PC-9 (cell line): ENCODE measurements at regions not wholly inside any gene's neighbourhood (a gene's known extent, or its start where the extent isn't known, plus 50 kb on each side); places are given as distances from the start of the nearest gene placed in this dataset.

Source experiments
- BruUV-seq: library from RNA; stranded (reverse); fragments of 400-500 nt; replicated peaks from 2 replicates; lab custom pipeline; 2021; lab: Mats Ljungman, UMichigan
- CTCF ChIA-PET: fragments of 300-600 bp; sonication (Branson Sonifier 250); formaldehyde crosslinking; loops from one replicate; lab custom pipeline; 2022; ENCODE audit warnings: antibody characterized with exemption; lab: Charles Lee
- POLR2A ChIA-PET: fragments of 300-600 bp; sonication (Branson Sonifier 250); formaldehyde crosslinking; loops from one replicate; lab custom pipeline; 2022; ENCODE audit warnings: antibody characterized with exemption; ENCODE audit not compliant: unreplicated experiment; lab: Charles Lee
- DNase-seq, 2 experiments: peaks; one replicate each; pipeline versions ENCODE4 v3.0.0 to v3.0.0-alpha.2; 2015 to 2022; ENCODE audit warnings: mixed read lengths in 1 of 2
- H2AFZ ChIP-seq: fragments of 200-600 bp; sonication (generic); 2 replicates; pipeline ENCODE4 v1.8.1; 2017; ENCODE audit warnings: antibody characterized with exemption
- H3F3A ChIP-seq: fragments of 200-600 bp; sonication (generic); 2 replicates; pipeline ENCODE4 v1.8.1; 2017; ENCODE audit warnings: antibody characterized with exemption, mild to moderate bottlenecking, low read depth; ENCODE audit not compliant: insufficient read depth
- H3K27ac ChIP-seq: fragments of 200-600 bp; sonication (generic); 2 replicates; pipeline ENCODE4 v1.6.1; 2016; ENCODE audit warnings: mixed run types
- H3K27me3 ChIP-seq: fragments of 200-600 bp; sonication (generic); 2 replicates; pipeline ENCODE4 v1.6.1; 2016; ENCODE audit warnings: low read depth, mixed run types; ENCODE audit not compliant: insufficient read depth
- H3K36me3 ChIP-seq: fragments of 200-600 bp; sonication (generic); 2 replicates; pipeline ENCODE4 v1.6.1; 2016; ENCODE audit warnings: low read depth, mixed run types
- H3K4me1 ChIP-seq: fragments of 200-600 bp; sonication (generic); replicated peaks from 2 replicates; pipeline ENCODE4 v1.6.1; 2016; ENCODE audit warnings: mixed run types; ENCODE audit not compliant: insufficient read depth
- H3K4me2 ChIP-seq: fragments of 200-600 bp; sonication (generic); 2 replicates; pipeline ENCODE4 v1.6.1; 2017; ENCODE audit warnings: mixed run types
- H3K4me3 ChIP-seq: fragments of 200-600 bp; sonication (generic); 2 replicates; pipeline ENCODE4 v1.6.1; 2016; ENCODE audit warnings: mixed run types
- H3K79me2 ChIP-seq: fragments of 200-600 bp; sonication (generic); 2 replicates; pipeline ENCODE4 v1.6.1; 2017; ENCODE audit warnings: low read depth, mixed run types
- H3K9me2 ChIP-seq: fragments of 200-600 bp; sonication (generic); 2 replicates; pipeline ENCODE4 v1.8.1; 2017; ENCODE audit warnings: mild to moderate bottlenecking; ENCODE audit not compliant: insufficient read depth
- H3K9me3 ChIP-seq: fragments of 200-600 bp; sonication (generic); 2 replicates; pipeline ENCODE4 v1.8.1; 2016; ENCODE audit warnings: low read depth; ENCODE audit not compliant: insufficient read depth
- H4K20me1 ChIP-seq: fragments of 200-600 bp; sonication (generic); 2 replicates; pipeline ENCODE4 v1.8.1; 2017; ENCODE audit not compliant: insufficient read depth
- CTCF ChIP-seq: fragments of 200-600 bp; sonication (generic); conservative IDR thresholded peaks from 2 replicates; pipeline ENCODE4 v1.6.1; 2017; ENCODE audit warnings: mixed run types, antibody characterized with exemption, mild to moderate bottlenecking, moderate library complexity
- EZH2 ChIP-seq: fragments of 200-600 bp; sonication (generic); IDR thresholded peaks from 2 replicates; pipeline ENCODE4 v1.8.0; 2017; ENCODE audit warnings: antibody characterized with exemption, low read depth
- intact Hi-C: fragments of 100-400 bp; cut with micrococcal nuclease; formaldehyde crosslinking; loops from one replicate; pipeline ENCODE4 v1.10.0; 2022; ENCODE audit not compliant: unreplicated experiment

- intact Hi-C loops = no loop called here
- peak; percentile 1 to 84 for DNase-seq
- POLR2A ChIA-PET = interaction anchor here (0.6 kb wide), 1 partner anchor 26 kb away, joined by 3 read pairs; no protein-coding TSS in a partner anchor
- H2AFZ ChIP-seq = no peak overlapping the region
- TF ChIP-seq EZH2 (no peak), CTCF (no peak)
- H4K20me1 ChIP-seq = no peaks in the 10 kb centered on the region
- BruUV-seq = no TSS peak
- H3K4me2 ChIP-seq = peak overlapping the region; percentile 33; the same call in 1 of the 2 replicates
- H3K27ac ChIP-seq = peak overlapping the region; percentile 33
- peaks cover 3% of the 10 kb centered on the region; the same call in 1 of the 2 replicates for H3K9me3 ChIP-seq
- peaks cover 16% of the 10 kb centered on the region for H3K4me1 ChIP-seq
- peaks cover 6% of the 10 kb centered on the region for H3F3A ChIP-seq
- no peak overlapping the region for H3K4me3 ChIP-seq
- H3K9me2 ChIP-seq = no peaks in the 10 kb centered on the region; the same call in 1 of the 2 replicates
- CTCF ChIA-PET = no interaction called here
- no peaks in the 10 kb centered on the region for H3K36me3 ChIP-seq
- no peaks in the 10 kb centered on the region for H3K79me2 ChIP-seq
- H3K27me3 ChIP-seq = no peaks in the 10 kb centered on the region
Observed at GRCh38 chr2:220478305-220479058, 851.1 kb downstream of the SLC4A3 start.

DNA sequence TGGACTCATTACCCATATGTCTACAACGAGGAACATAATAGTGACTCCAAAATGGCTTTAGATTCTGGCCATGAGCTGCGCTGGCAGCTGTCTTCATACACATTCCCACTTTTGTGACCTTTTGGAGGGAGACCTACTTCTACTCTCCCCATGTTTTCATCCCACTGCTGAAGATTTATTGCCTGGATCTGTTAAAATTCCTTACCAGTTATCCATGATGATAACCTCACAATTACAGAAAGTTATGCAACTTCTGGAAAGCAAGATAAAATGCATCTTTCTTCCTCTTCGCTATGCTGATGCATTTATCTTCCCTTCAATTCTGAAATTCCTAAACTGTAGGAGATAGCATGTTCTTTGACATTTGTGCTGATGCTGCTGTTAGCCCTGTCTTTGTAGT is 855.3 kb downstream of the SLC4A3 start:
- Histone ChIP-seq H3K27me3 (no peaks in the 10 kb centered on the region), H3K9me3 (no peaks in the 10 kb centered on the region), H3K4me3 (no peak overlapping the region), H3K9me2 (no peaks in the 10 kb centered on the region), H3K4me1 (peaks cover 16% of the 10 kb centered on the region), H4K20me1 (no peaks in the 10 kb centered on the region), H3F3A (peaks cover 6% of the 10 kb centered on the region), H3K79me2 (no peaks in the 10 kb centered on the region), H3K27ac (no peak overlapping the region), H3K36me3 (no peaks in the 10 kb centered on the region), H2AFZ (no peak overlapping the region), H3K4me2 (no peak overlapping the region)
- DNase-seq = no peak
- intact Hi-C loops = no loop called here
- ChIA-PET POLR2A (no interaction called here), CTCF (no interaction called here)
- no peak for TF ChIP-seq EZH2
- BruUV-seq = no TSS peak

- TF ChIP-seq CTCF (no peak), EZH2 (no peak)
Observed at GRCh38 chr2:220489121-220489520, 861.7 kb downstream of the SLC4A3 start.

More at GRCh38 chr2:220489121-220489520, 861.7 kb downstream of the SLC4A3 start:
- no peaks in the 10 kb centered on the region for H3F3A ChIP-seq
- H4K20me1 ChIP-seq = no peaks in the 10 kb centered on the region
- no peak for DNase-seq
- H3K4me1 ChIP-seq = no peaks in the 10 kb centered on the region
- no peak overlapping the region for H3K4me3 ChIP-seq
- no peak overlapping the region for H2AFZ ChIP-seq
- H3K4me2 ChIP-seq = no peak overlapping the region
- no peaks in the 10 kb centered on the region for H3K79me2 ChIP-seq
- no peaks in the 10 kb centered on the region for H3K9me2 ChIP-seq
- H3K9me3 ChIP-seq = no peaks in the 10 kb centered on the region
- intact Hi-C loops = no loop called here
- H3K27ac ChIP-seq = no peak overlapping the region
- no peaks in the 10 kb centered on the region for H3K36me3 ChIP-seq
- BruUV-seq = no TSS peak
- ChIA-PET CTCF (no interaction called here), POLR2A (no interaction called here)
- H3K27me3 ChIP-seq = no peaks in the 10 kb centered on the region
